ENCODE measurements at regions not wholly inside any gene's neighbourhood (a gene's known extent, or its start where the extent isn't known, plus 50 kb on each side); places are given as distances from the start of the nearest gene placed in this dataset.

- no peaks in the 10 kb centered on the region for H3K4me1 Mint-ChIP-seq
- Histone ChIP-seq H3K9ac (ENCODE audit: extremely low read depth, low read length, poor library complexity, severe bottlenecking) (no peak overlapping the region), H3K4me1 (ENCODE audit: control insufficient read depth, insufficient read depth, low read length) (no peaks in the 10 kb centered on the region), H3K9me3 (ENCODE audit: control insufficient read depth, low read length) (no peaks in the 10 kb centered on the region), H3K36me3 (ENCODE audit: control insufficient read depth, insufficient read depth, low read length) (no peaks in the 10 kb centered on the region), H3K27me3 (ENCODE audit: control insufficient read depth, insufficient read depth, low read length, poor library complexity, severe bottlenecking) (no peaks in the 10 kb centered on the region), H3K4me3 (ENCODE audit: low read length) (no peak overlapping the region), H3K27ac (ENCODE audit: low read depth, low read length) (no peak overlapping the region)
- H3K36me3 Mint-ChIP-seq (ENCODE audit: low read depth) = no peaks in the 10 kb centered on the region
- DNase-seq = no peak
- H3K9me3 Mint-ChIP-seq = peaks cover 7% of the 10 kb centered on the region
- H3K27ac Mint-ChIP-seq = no peak overlapping the region
- 80 to 95% methylated on average over 1 to 4 of the region's 4 CpGs for WGBS, 2 experiments (ENCODE audit: insufficient coverage in 1 of 2, insufficient read length in 1 of 2)
- no peak overlapping the region for H3K4me3 Mint-ChIP-seq
- H3K27me3 Mint-ChIP-seq (ENCODE audit: insufficient read depth) = no peaks in the 10 kb centered on the region
- no peak for TF ChIP-seq CTCF (conservative IDR thresholded peaks at IDR 0.05)
Measured at GRCh38 chr5:164966611-164967010, 1461.2 kb downstream of the MAT2B start.

GRCh38 chr5:164967354-164967753 lies 1461.9 kb downstream of the MAT2B start:
- 92% methylated on average over 1 of the region's 1 CpG; no CpG with 5 or more reads in 1 of the 2 experiments for WGBS, 2 experiments (ENCODE audit: insufficient coverage in 1 of 2, insufficient read length in 1 of 2)
- no peaks in the 10 kb centered on the region for H3K4me1 Mint-ChIP-seq
- H3K9me3 Mint-ChIP-seq = peaks cover 7% of the 10 kb centered on the region
- H3K27me3 ChIP-seq (ENCODE audit: control insufficient read depth, insufficient read depth, low read length, poor library complexity, severe bottlenecking) = no peaks in the 10 kb centered on the region
- TF ChIP-seq CTCF (conservative IDR thresholded peaks at IDR 0.05) = no peak
- no peaks in the 10 kb centered on the region for H3K27me3 Mint-ChIP-seq (ENCODE audit: insufficient read depth)
- H3K9ac ChIP-seq (ENCODE audit: extremely low read depth, low read length, poor library complexity, severe bottlenecking) = no peak overlapping the region
- no peaks in the 10 kb centered on the region for H3K9me3 ChIP-seq (ENCODE audit: control insufficient read depth, low read length)
- H3K36me3 Mint-ChIP-seq (ENCODE audit: low read depth) = no peaks in the 10 kb centered on the region
- H3K27ac Mint-ChIP-seq = no peak overlapping the region
- no peak overlapping the region for H3K4me3 Mint-ChIP-seq
- H3K4me3 ChIP-seq (ENCODE audit: low read length) = no peak overlapping the region
- no peaks in the 10 kb centered on the region for H3K36me3 ChIP-seq (ENCODE audit: control insufficient read depth, insufficient read depth, low read length)
- DNase-seq = no peak
- no peak overlapping the region for H3K27ac ChIP-seq (ENCODE audit: low read depth, low read length)
- H3K4me1 ChIP-seq (ENCODE audit: control insufficient read depth, insufficient read depth, low read length) = no peaks in the 10 kb centered on the region

GRCh38 chr5:164972973-164973372 lies 1467.6 kb downstream of the MAT2B start:
- Mint-ChIP-seq H3K4me1 (no peaks in the 10 kb centered on the region), H3K27ac (no peak overlapping the region), H3K9me3 (peaks cover 42% of the 10 kb centered on the region), H3K36me3 (ENCODE audit: low read depth) (no peaks in the 10 kb centered on the region), H3K27me3 (ENCODE audit: insufficient read depth) (no peaks in the 10 kb centered on the region), H3K4me3 (no peak overlapping the region)
- 92 to 100% methylated on average over 1 of the region's 1 CpG for WGBS, 2 experiments (ENCODE audit: insufficient coverage in 1 of 2, insufficient read length in 1 of 2)
- Histone ChIP-seq H3K9me3 (ENCODE audit: control insufficient read depth, low read length) (peaks cover 26% of the 10 kb centered on the region), H3K4me1 (ENCODE audit: control insufficient read depth, insufficient read depth, low read length) (no peaks in the 10 kb centered on the region), H3K27ac (ENCODE audit: low read depth, low read length) (no peak overlapping the region), H3K27me3 (ENCODE audit: control insufficient read depth, insufficient read depth, low read length, poor library complexity, severe bottlenecking) (no peaks in the 10 kb centered on the region), H3K4me3 (ENCODE audit: low read length) (no peak overlapping the region), H3K9ac (ENCODE audit: extremely low read depth, low read length, poor library complexity, severe bottlenecking) (no peak overlapping the region), H3K36me3 (ENCODE audit: control insufficient read depth, insufficient read depth, low read length) (no peaks in the 10 kb centered on the region)
- no peak for TF ChIP-seq CTCF (conservative IDR thresholded peaks at IDR 0.05)
- no peak for DNase-seq

All from endodermal cell (in vitro differentiated cells).